HEK293T (cell line): ENCODE measurements at regions not wholly inside any gene's neighbourhood (a gene's known extent, or its start where the extent isn't known, plus 50 kb on each side); places are given as distances from the start of the nearest gene placed in this dataset.

Experiments
- CTBP1 ChIP-seq: fragments of 450-650 bp; IDR thresholded peaks from 2 replicates; pipeline ENCODE4 v1.6.1; 2016; ENCODE audit warnings: borderline replicate concordance
- ELF4 ChIP-seq: fragments of 450-650 bp; IDR thresholded peaks from 2 replicates; pipeline ENCODE4 v1.6.1; 2017; ENCODE audit warnings: antibody characterized with exemption
- FOXM1 ChIP-seq: fragments of 450-650 bp; IDR thresholded peaks from 2 replicates; pipeline ENCODE4 v1.6.1; 2017; ENCODE audit warnings: mild to moderate bottlenecking, borderline replicate concordance
- HDGF ChIP-seq: fragments of 450-650 bp; IDR thresholded peaks from 2 replicates; pipeline ENCODE4 v1.6.1; 2017; ENCODE audit warnings: antibody characterized with exemption, borderline replicate concordance
- NFRKB ChIP-seq: fragments of 450-650 bp; IDR thresholded peaks from 2 replicates; pipeline ENCODE4 v1.6.1; 2016; ENCODE audit warnings: mild to moderate bottlenecking, moderate library complexity
- SUZ12 ChIP-seq: fragments of 450-650 bp; IDR thresholded peaks from 2 replicates; pipeline ENCODE4 v1.6.1; 2016; ENCODE audit warnings: mild to moderate bottlenecking

GRCh38 chr11:91382946-91383345, 841.7 kb upstream of the FAT3 start:
- no peak for TF ChIP-seq CTBP1
- no peak for TF ChIP-seq SUZ12
- TF ChIP-seq HDGF: no peak
- no peak for TF ChIP-seq NFRKB
- TF ChIP-seq ELF4: no peak
- no peak for TF ChIP-seq FOXM1
